Neuronal stem cell (in vitro differentiated cells): ENCODE measurements at regions not wholly inside any gene's neighbourhood (a gene's known extent, or its start where the extent isn't known, plus 50 kb on each side); places are given as distances from the start of the nearest gene placed in this dataset. TPM values are rescaled to one million over a fixed set of nuclear protein-coding genes. Genes with fewer than 3 reads are reported as not detected.
"Not testable (repeated sequence)": the region's sequence is repeated elsewhere in the genome, so short reads cannot be mapped to it uniquely, and the experiment has no call there.

Experiments
- DNase-seq: peaks from one replicate; pipeline ENCODE4 v3.0.0-alpha.2; 2013; ENCODE audit warnings: low spot score
- H2AFZ ChIP-seq: one replicate; pipeline ENCODE4 v1.6.1; 2013; ENCODE audit warnings: mild to moderate bottlenecking, low read length, inconsistent platforms
- H2AK5ac ChIP-seq: 2 replicates; pipeline ENCODE4 v1.6.1; 2013; ENCODE audit warnings: low read depth, mild to moderate bottlenecking, inconsistent platforms, low read length, moderate library complexity, mixed read lengths
- H2BK120ac ChIP-seq: 2 replicates; pipeline ENCODE4 v1.6.1; 2013; ENCODE audit warnings: low read depth, mild to moderate bottlenecking, inconsistent platforms, low read length, moderate library complexity, mixed read lengths
- H2BK12ac ChIP-seq: one replicate; pipeline ENCODE4 v1.6.1; 2013; ENCODE audit warnings: low read length, inconsistent platforms
- H2BK15ac ChIP-seq: 2 replicates; pipeline ENCODE4 v1.6.1; 2013; ENCODE audit warnings: mild to moderate bottlenecking, low read length, inconsistent platforms, mixed read lengths
- H2BK5ac ChIP-seq: one replicate; pipeline ENCODE4 v1.6.1; 2013; ENCODE audit warnings: inconsistent platforms, mild to moderate bottlenecking, low read length, moderate library complexity
- H3K14ac ChIP-seq: one replicate; pipeline ENCODE4 v1.6.1; 2013; ENCODE audit warnings: low read length, inconsistent platforms
- H3K18ac ChIP-seq: 2 replicates; pipeline ENCODE4 v1.6.1; 2013; ENCODE audit warnings: low read length, inconsistent platforms
- H3K23ac ChIP-seq: 2 replicates; pipeline ENCODE4 v1.6.1; 2013; ENCODE audit warnings: low read depth, mild to moderate bottlenecking, mixed read lengths, low read length, inconsistent platforms; ENCODE audit not compliant: poor library complexity
- H3K27ac ChIP-seq: replicated peaks from 3 replicates; pipeline ENCODE4 v1.5.1; 2013; ENCODE audit warnings: low read length, inconsistent platforms
- H3K27me3 ChIP-seq, 3 experiments: 2 replicates each; pipeline ENCODE4 v1.6.1; 2013; ENCODE audit warnings: low read length in 3 of 3, mild to moderate bottlenecking in 2 of 3, inconsistent platforms in 1 of 3, low read depth in 1 of 3, mixed read lengths in 1 of 3, moderate library complexity in 1 of 3; ENCODE audit not compliant: control insufficient read depth in 3 of 3, insufficient read depth in 3 of 3
- H3K36me3 ChIP-seq, 2 donors: replicated peaks in 1 of 2; 2 replicates each; pipeline ENCODE4 v1.6.1; 2013; ENCODE audit warnings: low read length in 2 of 2; ENCODE audit not compliant: control insufficient read depth in 2 of 2, insufficient read depth in 2 of 2
- H3K4ac ChIP-seq: 2 replicates; pipeline ENCODE4 v1.6.1; 2013; ENCODE audit warnings: inconsistent platforms, mild to moderate bottlenecking, low read length, moderate library complexity
- H3K4me1 ChIP-seq, 2 donors: 1 replicate in 1 of 2; 2 replicates in 1 of 2; pipeline ENCODE4 v1.6.1; 2013; ENCODE audit warnings: low read length in 2 of 2, low read depth in 1 of 2; ENCODE audit not compliant: control insufficient read depth in 2 of 2, insufficient read depth in 1 of 2
- H3K4me2 ChIP-seq: one replicate; pipeline ENCODE4 v1.6.1; 2013; ENCODE audit warnings: mild to moderate bottlenecking, low read length, inconsistent platforms; ENCODE audit not compliant: insufficient read depth, poor library complexity, severe bottlenecking
- H3K4me3 ChIP-seq, 2 donors: 2 replicates each; pipeline ENCODE4 v1.5.1; 2013; ENCODE audit warnings: low read length in 2 of 2, mild to moderate bottlenecking in 2 of 2, inconsistent platforms in 1 of 2, moderate library complexity in 1 of 2
- H3K79me1 ChIP-seq: one replicate; pipeline ENCODE4 v1.6.1; 2013; ENCODE audit warnings: low read depth, mild to moderate bottlenecking, inconsistent platforms, low read length, moderate library complexity
- H3K9ac ChIP-seq: one replicate; pipeline ENCODE4 v1.6.1; 2013; ENCODE audit warnings: mild to moderate bottlenecking, low read depth, low read length, inconsistent platforms; ENCODE audit not compliant: poor library complexity
- H3K9me3 ChIP-seq, 2 donors: replicated peaks in 1 of 2; 2 replicates each; pipeline versions ENCODE3 to v1.6.1; 2013; ENCODE audit warnings: low read length in 2 of 2, mild to moderate bottlenecking in 2 of 2, inconsistent platforms in 1 of 2, low read depth in 1 of 2, mixed read lengths in 1 of 2, moderate library complexity in 1 of 2; ENCODE audit not compliant: control insufficient read depth in 2 of 2, insufficient read depth in 1 of 2
- H4K8ac ChIP-seq: one replicate; pipeline ENCODE4 v1.6.1; 2013; ENCODE audit warnings: low read depth, mild to moderate bottlenecking, inconsistent platforms, low read length, moderate library complexity
- H4K91ac ChIP-seq: one replicate; pipeline ENCODE4 v1.6.1; 2013; ENCODE audit warnings: low read length, low read depth, mild to moderate bottlenecking, inconsistent platforms; ENCODE audit not compliant: poor library complexity
- WGBS, 2 donors: extraction: QIAGEN DNeasy Blood & Tissue Kit; methylation state at CpG; one replicate each; pipeline ENCODE4 v1.1.7; 2013; ENCODE audit warnings: missing lambda C conversion rate in 2 of 2, mixed read lengths in 1 of 2; ENCODE audit not compliant: insufficient read length in 2 of 2, insufficient replicate concordance in 1 of 2; ENCODE audit errors: extremely low coverage in 2 of 2; 5-methylcytosine and 5-hydroxymethylcytosine counted together
- small RNA-seq: library from polyadenylated mRNA; stranded (forward); fragments of <200 nt; extraction: miRNeasy Mini kit (QIAGEN cat#:217004); gene quantifications from one replicate; pipeline ENCODE3, GENCODE V24; 2013; ENCODE audit not compliant: insufficient read depth

GRCh38 chr15:101977281-101977680 lies 165.3 kb downstream of the OR4F15 start:
- H3K4ac ChIP-seq, result not testable (repeated sequence)

DNA sequence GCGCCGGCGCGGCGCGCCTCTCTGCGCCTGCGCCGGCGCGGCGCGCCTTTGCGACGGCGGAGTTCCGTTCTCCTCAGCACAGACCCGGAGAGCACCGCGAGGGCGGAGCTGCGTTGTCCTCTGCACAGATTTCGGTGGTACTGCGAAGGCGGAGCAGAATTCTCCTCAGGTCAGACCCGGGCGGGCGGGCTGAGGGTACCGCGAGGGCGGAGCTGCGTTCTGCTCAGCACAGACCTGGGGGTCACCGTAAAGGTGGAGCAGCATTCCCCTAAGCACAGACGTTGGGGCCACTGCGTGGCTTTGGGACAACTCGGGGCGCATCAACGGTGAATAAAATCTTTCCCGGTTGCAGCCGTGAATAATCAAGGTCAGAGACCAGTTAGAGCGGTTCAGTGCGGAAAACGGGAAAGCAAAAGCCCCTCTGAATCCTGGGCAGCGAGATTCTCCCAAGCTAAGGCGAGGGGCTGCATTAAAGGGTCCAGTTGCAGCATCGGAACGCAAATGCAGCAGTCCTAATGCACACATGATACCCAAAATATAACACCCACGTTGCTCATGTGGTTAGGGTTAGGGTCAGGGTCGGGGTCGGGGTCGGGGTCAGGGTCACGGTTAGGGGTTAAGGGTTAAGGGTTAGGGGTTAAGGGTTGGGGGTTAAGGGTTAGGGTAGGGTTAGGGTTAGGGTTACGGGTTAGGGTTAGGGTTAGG lies 168.4 kb downstream of the OR4F15 start:
- not testable (repeated sequence) for H4K91ac ChIP-seq, H3K9me3 ChIP-seq, DNase-seq, H3K4me1 ChIP-seq, H3K27ac ChIP-seq, H3K4ac ChIP-seq, H2BK15ac ChIP-seq, H2AK5ac ChIP-seq, H3K18ac ChIP-seq, H3K27me3 ChIP-seq, H3K4me2 ChIP-seq, H4K8ac ChIP-seq, H3K79me1 ChIP-seq, H2BK12ac ChIP-seq, H2BK5ac ChIP-seq, H3K36me3 ChIP-seq, H3K9ac ChIP-seq, H3K23ac ChIP-seq, H3K4me3 ChIP-seq, H3K14ac ChIP-seq, H2BK120ac ChIP-seq, H2AFZ ChIP-seq
- 100% methylated on average over 1 of the region's 53 CpGs; no CpG with 5 or more reads in 1 of the 2 donors for WGBS, 2 donors

More at GRCh38 chr15:101977281-101977680, 165.3 kb downstream of the OR4F15 start:
- H3K9me3 ChIP-seq, H2AFZ ChIP-seq, H2BK5ac ChIP-seq, H2BK15ac ChIP-seq, H2BK120ac ChIP-seq, DNase-seq, H3K4me2 ChIP-seq, H2AK5ac ChIP-seq, H3K27ac ChIP-seq, H3K18ac ChIP-seq, H3K14ac ChIP-seq, H3K79me1 ChIP-seq, H4K91ac ChIP-seq, H3K9ac ChIP-seq, H3K27me3 ChIP-seq, H3K36me3 ChIP-seq, H2BK12ac ChIP-seq, H3K23ac ChIP-seq, H3K4me3 ChIP-seq, H4K8ac ChIP-seq, H3K4me1 ChIP-seq: not testable (repeated sequence)
- no CpG with 5 or more reads among the region's 8 CpGs for WGBS, 2 donors

Small RNAs in the stretch of these regions (small RNA-seq; reads per million reads assigned to genes)
- gene AC140725.2, result not detected
- gene MIR6859-3, result not detected
